SK-N-SH treated with all-trans-retinoic acid at 6 μM for 48 hours (cell line): ENCODE measurements at regions not wholly inside any gene's neighbourhood (a gene's known extent, or its start where the extent isn't known, plus 50 kb on each side); places are given as distances from the start of the nearest gene placed in this dataset.

ENCODE experiments used
- ATAC-seq: fragments of 200-7000 bp; cut with Tn5 transposase; 3 replicates; pipeline ENCODE4 v1.9.1; 2020; ENCODE audit warnings: mild to moderate bottlenecking, moderate library complexity
- ARNTL ChIP-seq: fragments of 450-650 bp; formaldehyde crosslinking; IDR thresholded peaks from 2 replicates; pipeline ENCODE4 v1.5.0; 2020; ENCODE audit warnings: low read depth, mild to moderate bottlenecking, moderate library complexity, borderline replicate concordance
- BACH2 ChIP-seq: fragments of 250-450 bp; sonication (Bioruptor Pico); IDR thresholded peaks from 2 replicates; pipeline ENCODE4 v1.9.0; 2021; ENCODE audit warnings: mild to moderate bottlenecking, borderline replicate concordance
- CSDC2 ChIP-seq: fragments of 250-450 bp; sonication (Bioruptor Pico); IDR thresholded peaks from 2 replicates; pipeline ENCODE4 v1.5.0; 2020; ENCODE audit warnings: mild to moderate bottlenecking, moderate library complexity
- ESRRG ChIP-seq: fragments of 250-450 bp; sonication (Bioruptor Pico); IDR thresholded peaks from 2 replicates; pipeline ENCODE4 v1.6.1; 2021; ENCODE audit warnings: mild to moderate bottlenecking
- ISL1 ChIP-seq: fragments of 250-450 bp; sonication (Bioruptor Pico); IDR thresholded peaks from 2 replicates; pipeline ENCODE4 v2.1.2; 2022; ENCODE audit warnings: mild to moderate bottlenecking, moderate library complexity
- OSR1 ChIP-seq: fragments of 250-450 bp; sonication (Bioruptor Pico); IDR thresholded peaks from 2 replicates; pipeline ENCODE4 v1.8.0; 2022; ENCODE audit warnings: moderate library complexity, mild to moderate bottlenecking, inconsistent platforms
- PPARA ChIP-seq: fragments of 250-450 bp; sonication (Bioruptor Pico); IDR thresholded peaks from 2 replicates; pipeline ENCODE4 v1.5.0; 2020; ENCODE audit warnings: mild to moderate bottlenecking, borderline replicate concordance
- SNAI2 ChIP-seq: fragments of 250-450 bp; sonication (Bioruptor Pico); IDR thresholded peaks from 2 replicates; pipeline ENCODE4 v1.5.0; 2020; ENCODE audit warnings: mild to moderate bottlenecking, moderate library complexity
- TCF4 ChIP-seq: fragments of 250-450 bp; sonication (Bioruptor Pico); IDR thresholded peaks from 2 replicates; pipeline ENCODE4 v1.8.0; 2021; ENCODE audit warnings: mild to moderate bottlenecking, moderate library complexity, borderline replicate concordance
- TOX ChIP-seq: fragments of 250-450 bp; sonication (Bioruptor Pico); IDR thresholded peaks from 2 replicates; pipeline ENCODE4 v1.8.0; 2021; ENCODE audit warnings: mild to moderate bottlenecking, moderate library complexity, borderline replicate concordance
- ZC3H10 ChIP-seq: fragments of 250-450 bp; sonication (Bioruptor Pico); IDR thresholded peaks from 2 replicates; pipeline ENCODE4 v1.5.1; 2021; ENCODE audit warnings: mild to moderate bottlenecking, moderate library complexity
- ZFP3 ChIP-seq: fragments of 250-450 bp; sonication (Bioruptor Pico); IDR thresholded peaks from 2 replicates; pipeline ENCODE4 v1.5.0; 2020; ENCODE audit warnings: mild to moderate bottlenecking, moderate library complexity
- ZFP30 ChIP-seq: fragments of 450-650 bp; formaldehyde crosslinking; IDR thresholded peaks from 2 replicates; pipeline ENCODE4 v1.5.0; 2022; ENCODE audit warnings: mild to moderate bottlenecking, moderate library complexity
- ZNF565 ChIP-seq: fragments of 450-650 bp; formaldehyde crosslinking; conservative IDR thresholded peaks from 2 replicates; pipeline ENCODE4 v1.5.0; 2020; ENCODE audit warnings: low read depth, mild to moderate bottlenecking, moderate library complexity
- ZNF70 ChIP-seq: fragments of 450-650 bp; formaldehyde crosslinking; IDR thresholded peaks from 2 replicates; pipeline ENCODE4 v1.5.0; 2020; ENCODE audit warnings: mild to moderate bottlenecking, moderate library complexity
- ZNF8 ChIP-seq: fragments of 450-650 bp; formaldehyde crosslinking; IDR thresholded peaks from 2 replicates; pipeline ENCODE4 v1.5.0; 2020; ENCODE audit warnings: mild to moderate bottlenecking, moderate library complexity
- TF ChIP-seq, protein P1 (sequence below): fragments of 250-450 bp; sonication (Bioruptor Pico); IDR thresholded peaks from 2 replicates; pipeline ENCODE4 v1.8.0; 2020; ENCODE audit warnings: mild to moderate bottlenecking, moderate library complexity, borderline replicate concordance
- TF ChIP-seq, protein P2 (sequence below): fragments of 250-450 bp; sonication (Bioruptor Pico); IDR thresholded peaks from 2 replicates; pipeline ENCODE4 v1.5.0; 2020; ENCODE audit warnings: mild to moderate bottlenecking, moderate library complexity
- TF ChIP-seq, protein P3 (sequence below): fragments of 250-450 bp; sonication (Bioruptor Pico); IDR thresholded peaks from 2 replicates; pipeline ENCODE4 v1.8.0; 2021; ENCODE audit warnings: low read depth, mild to moderate bottlenecking, moderate library complexity, borderline replicate concordance
- TF ChIP-seq, protein P4 (sequence below): fragments of 250-450 bp; sonication (Bioruptor Pico); IDR thresholded peaks from 2 replicates; pipeline ENCODE4 v1.5.1; 2020; ENCODE audit warnings: low read depth, mild to moderate bottlenecking, moderate library complexity
- TF ChIP-seq, protein P5 (sequence below): fragments of 250-450 bp; sonication (Bioruptor Pico); IDR thresholded peaks from 2 replicates; pipeline ENCODE4 v1.5.1; 2021; ENCODE audit warnings: mild to moderate bottlenecking, moderate library complexity

DNA sequence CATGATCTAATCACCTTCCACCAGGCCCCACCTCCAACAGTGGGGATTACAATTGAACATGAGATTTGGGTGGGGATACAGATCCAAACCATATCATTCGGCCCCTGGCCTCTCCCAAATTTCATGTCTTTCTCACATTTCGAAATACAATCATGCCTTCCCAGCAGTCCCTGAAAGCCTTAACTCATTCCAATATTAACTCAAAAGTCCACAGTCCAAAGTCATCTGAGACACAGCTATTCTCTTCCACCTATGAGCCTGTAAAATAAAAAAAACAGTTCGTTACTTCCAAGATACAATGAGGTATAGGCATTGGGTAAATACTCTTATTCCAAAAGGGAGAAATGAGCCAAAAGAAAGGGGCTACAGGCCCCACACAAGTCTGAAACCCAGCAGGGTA is 222.6 kb downstream of the SOD2 start:
- TF ChIP-seq CSDC2 (CRISPR knock-in tag): no peak
- no peak for TF ChIP-seq ESRRG (CRISPR knock-in tag)
- TF ChIP-seq ARNTL (CRISPR knock-in tag): no peak
- TF ChIP-seq ISL1 (CRISPR knock-in tag): no peak
- TF ChIP-seq ZNF70 (CRISPR knock-in tag): no peak
- no peak for TF ChIP-seq TCF4 (CRISPR knock-in tag)
- no peak for TF ChIP-seq BACH2
- no peak for TF ChIP-seq SNAI2 (CRISPR knock-in tag)
- no peak for TF ChIP-seq OSR1
- TF ChIP-seq, protein P1, sequence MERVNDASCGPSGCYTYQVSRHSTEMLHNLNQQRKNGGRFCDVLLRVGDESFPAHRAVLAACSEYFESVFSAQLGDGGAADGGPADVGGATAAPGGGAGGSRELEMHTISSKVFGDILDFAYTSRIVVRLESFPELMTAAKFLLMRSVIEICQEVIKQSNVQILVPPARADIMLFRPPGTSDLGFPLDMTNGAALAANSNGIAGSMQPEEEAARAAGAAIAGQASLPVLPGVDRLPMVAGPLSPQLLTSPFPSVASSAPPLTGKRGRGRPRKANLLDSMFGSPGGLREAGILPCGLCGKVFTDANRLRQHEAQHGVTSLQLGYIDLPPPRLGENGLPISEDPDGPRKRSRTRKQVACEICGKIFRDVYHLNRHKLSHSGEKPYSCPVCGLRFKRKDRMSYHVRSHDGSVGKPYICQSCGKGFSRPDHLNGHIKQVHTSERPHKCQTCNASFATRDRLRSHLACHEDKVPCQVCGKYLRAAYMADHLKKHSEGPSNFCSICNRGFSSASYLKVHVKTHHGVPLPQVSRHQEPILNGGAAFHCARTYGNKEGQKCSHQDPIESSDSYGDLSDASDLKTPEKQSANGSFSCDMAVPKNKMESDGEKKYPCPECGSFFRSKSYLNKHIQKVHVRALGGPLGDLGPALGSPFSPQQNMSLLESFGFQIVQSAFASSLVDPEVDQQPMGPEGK (CRISPR knock-in tag): no peak
- TF ChIP-seq ZC3H10: no peak
- no peak for TF ChIP-seq ZNF8 (CRISPR knock-in tag)
- TF ChIP-seq, protein P2, sequence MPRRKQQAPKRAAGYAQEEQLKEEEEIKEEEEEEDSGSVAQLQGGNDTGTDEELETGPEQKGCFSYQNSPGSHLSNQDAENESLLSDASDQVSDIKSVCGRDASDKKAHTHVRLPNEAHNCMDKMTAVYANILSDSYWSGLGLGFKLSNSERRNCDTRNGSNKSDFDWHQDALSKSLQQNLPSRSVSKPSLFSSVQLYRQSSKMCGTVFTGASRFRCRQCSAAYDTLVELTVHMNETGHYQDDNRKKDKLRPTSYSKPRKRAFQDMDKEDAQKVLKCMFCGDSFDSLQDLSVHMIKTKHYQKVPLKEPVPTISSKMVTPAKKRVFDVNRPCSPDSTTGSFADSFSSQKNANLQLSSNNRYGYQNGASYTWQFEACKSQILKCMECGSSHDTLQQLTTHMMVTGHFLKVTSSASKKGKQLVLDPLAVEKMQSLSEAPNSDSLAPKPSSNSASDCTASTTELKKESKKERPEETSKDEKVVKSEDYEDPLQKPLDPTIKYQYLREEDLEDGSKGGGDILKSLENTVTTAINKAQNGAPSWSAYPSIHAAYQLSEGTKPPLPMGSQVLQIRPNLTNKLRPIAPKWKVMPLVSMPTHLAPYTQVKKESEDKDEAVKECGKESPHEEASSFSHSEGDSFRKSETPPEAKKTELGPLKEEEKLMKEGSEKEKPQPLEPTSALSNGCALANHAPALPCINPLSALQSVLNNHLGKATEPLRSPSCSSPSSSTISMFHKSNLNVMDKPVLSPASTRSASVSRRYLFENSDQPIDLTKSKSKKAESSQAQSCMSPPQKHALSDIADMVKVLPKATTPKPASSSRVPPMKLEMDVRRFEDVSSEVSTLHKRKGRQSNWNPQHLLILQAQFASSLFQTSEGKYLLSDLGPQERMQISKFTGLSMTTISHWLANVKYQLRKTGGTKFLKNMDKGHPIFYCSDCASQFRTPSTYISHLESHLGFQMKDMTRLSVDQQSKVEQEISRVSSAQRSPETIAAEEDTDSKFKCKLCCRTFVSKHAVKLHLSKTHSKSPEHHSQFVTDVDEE (CRISPR knock-in tag): no peak
- no peak for TF ChIP-seq ZNF565 (CRISPR knock-in tag)
- ATAC-seq: no peak

DNA sequence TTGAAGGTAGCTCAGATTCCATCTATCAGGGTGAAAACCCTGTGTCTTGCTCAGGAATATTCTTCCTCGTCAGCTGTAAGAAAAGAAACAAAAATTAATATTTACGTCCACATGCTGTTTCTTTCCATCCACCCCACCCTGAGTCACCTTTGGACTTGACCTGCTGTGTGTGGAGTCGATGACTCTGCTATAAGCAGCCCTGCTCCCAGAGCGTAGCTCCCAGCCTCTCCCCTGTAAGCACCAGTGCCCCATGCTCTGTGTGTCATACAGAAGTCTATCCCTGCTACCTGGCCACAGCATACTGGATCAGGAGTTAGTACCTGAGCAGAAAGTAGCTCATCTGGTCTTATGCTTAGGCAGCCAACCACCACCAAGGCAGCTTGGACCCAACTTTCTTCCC is 223.6 kb downstream of the SOD2 start:
- ATAC-seq: no peak
- TF ChIP-seq, protein P2 (CRISPR knock-in tag): no peak
- TF ChIP-seq PPARA (CRISPR knock-in tag): no peak
- TF ChIP-seq, all 23 proteins: peak for 0

DNA sequence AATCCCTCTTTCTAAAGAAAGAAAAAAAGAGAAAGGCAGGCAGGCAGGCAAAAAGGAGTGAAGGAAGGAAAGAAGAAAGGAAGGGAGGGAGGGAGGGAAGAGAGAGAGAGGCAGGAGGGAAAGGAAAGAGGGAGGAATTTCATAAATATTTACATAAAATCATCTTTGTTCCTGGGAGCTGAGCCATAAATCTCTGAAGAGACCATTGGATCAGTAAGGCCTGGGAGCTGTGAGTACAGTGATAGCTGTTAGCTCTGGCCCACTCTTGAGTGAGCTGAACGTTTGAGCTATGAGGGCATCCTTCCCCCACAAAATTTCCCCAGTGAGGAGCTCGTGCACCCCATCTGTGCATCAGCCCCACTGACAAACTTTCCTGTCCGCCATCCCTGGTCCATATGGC is 224.0 kb downstream of the SOD2 start:
- no peak for ATAC-seq
- TF ChIP-seq ZFP30 (CRISPR knock-in tag) (no peak), BACH2 (no peak), CSDC2 (CRISPR knock-in tag) (no peak), ISL1 (CRISPR knock-in tag) (no peak), ZFP3 (CRISPR knock-in tag) (no peak), TCF4 (CRISPR knock-in tag) (no peak), TOX (CRISPR knock-in tag) (no peak), ZC3H10 (no peak), SNAI2 (CRISPR knock-in tag) (no peak), ZNF70 (CRISPR knock-in tag) (no peak), OSR1 (no peak)
- TF ChIP-seq, protein P3, sequence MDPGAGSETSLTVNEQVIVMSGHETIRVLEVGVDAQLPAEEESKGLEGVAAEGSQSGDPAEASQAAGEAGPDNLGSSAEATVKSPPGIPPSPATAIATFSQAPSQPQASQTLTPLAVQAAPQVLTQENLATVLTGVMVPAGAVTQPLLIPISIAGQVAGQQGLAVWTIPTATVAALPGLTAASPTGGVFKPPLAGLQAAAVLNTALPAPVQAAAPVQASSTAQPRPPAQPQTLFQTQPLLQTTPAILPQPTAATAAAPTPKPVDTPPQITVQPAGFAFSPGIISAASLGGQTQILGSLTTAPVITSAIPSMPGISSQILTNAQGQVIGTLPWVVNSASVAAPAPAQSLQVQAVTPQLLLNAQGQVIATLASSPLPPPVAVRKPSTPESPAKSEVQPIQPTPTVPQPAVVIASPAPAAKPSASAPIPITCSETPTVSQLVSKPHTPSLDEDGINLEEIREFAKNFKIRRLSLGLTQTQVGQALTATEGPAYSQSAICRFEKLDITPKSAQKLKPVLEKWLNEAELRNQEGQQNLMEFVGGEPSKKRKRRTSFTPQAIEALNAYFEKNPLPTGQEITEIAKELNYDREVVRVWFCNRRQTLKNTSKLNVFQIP (CRISPR knock-in tag): no peak
- TF ChIP-seq, protein P4, sequence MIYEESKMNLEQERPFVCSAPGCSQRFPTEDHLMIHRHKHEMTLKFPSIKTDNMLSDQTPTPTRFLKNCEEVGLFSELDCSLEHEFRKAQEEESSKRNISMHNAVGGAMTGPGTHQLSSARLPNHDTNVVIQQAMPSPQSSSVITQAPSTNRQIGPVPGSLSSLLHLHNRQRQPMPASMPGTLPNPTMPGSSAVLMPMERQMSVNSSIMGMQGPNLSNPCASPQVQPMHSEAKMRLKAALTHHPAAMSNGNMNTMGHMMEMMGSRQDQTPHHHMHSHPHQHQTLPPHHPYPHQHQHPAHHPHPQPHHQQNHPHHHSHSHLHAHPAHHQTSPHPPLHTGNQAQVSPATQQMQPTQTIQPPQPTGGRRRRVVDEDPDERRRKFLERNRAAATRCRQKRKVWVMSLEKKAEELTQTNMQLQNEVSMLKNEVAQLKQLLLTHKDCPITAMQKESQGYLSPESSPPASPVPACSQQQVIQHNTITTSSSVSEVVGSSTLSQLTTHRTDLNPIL (CRISPR knock-in tag): no peak
- TF ChIP-seq, protein P5, sequence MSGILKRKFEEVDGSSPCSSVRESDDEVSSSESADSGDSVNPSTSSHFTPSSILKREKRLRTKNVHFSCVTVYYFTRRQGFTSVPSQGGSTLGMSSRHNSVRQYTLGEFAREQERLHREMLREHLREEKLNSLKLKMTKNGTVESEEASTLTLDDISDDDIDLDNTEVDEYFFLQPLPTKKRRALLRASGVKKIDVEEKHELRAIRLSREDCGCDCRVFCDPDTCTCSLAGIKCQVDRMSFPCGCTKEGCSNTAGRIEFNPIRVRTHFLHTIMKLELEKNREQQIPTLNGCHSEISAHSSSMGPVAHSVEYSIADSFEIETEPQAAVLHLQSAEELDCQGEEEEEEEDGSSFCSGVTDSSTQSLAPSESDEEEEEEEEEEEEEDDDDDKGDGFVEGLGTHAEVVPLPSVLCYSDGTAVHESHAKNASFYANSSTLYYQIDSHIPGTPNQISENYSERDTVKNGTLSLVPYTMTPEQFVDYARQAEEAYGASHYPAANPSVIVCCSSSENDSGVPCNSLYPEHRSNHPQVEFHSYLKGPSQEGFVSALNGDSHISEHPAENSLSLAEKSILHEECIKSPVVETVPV: no peak
- TF ChIP-seq, protein P1 (CRISPR knock-in tag): no peak
- TF ChIP-seq, all 23 proteins: peak for 0
